NCI-H460 (cell line): ENCODE measurements at regions not wholly inside any gene's neighbourhood (a gene's known extent, or its start where the extent isn't known, plus 50 kb on each side); places are given as distances from the start of the nearest gene placed in this dataset.

ENCODE experiments used
- DNase-seq: peaks from one replicate; pipeline ENCODE4 v3.0.0-alpha.2; 2016; ENCODE audit warnings: low read depth; ENCODE audit errors: extremely low read depth

DNA sequence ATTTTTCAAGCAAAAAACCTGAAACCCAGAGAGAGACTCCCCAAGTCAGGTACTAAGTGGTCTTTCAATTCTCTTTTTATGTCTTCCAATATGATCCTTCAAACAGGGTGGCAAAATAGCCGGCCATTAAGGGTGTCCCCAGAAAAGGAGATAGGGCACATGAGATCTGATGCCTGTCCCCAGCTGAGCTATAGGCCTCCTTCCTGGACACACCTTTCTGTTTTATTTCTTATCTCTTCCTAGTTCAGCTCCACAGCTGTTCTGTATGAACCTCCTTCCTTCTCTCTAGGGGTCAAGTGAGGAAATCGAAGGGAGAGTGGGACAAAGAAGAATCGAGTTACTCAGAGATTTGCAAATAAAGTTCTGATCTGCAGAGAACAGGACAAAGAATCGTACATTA lies 112.4 kb upstream of the ATP1A1 start:
- no peak for DNase-seq

- DNase-seq, result no peak
Measured at GRCh38 chr1:116261227-116261626, 111.8 kb upstream of the ATP1A1 start.

- no peak for DNase-seq
Measured at GRCh38 chr1:116262207-116262994, 110.6 kb upstream of the ATP1A1 start.

DNA sequence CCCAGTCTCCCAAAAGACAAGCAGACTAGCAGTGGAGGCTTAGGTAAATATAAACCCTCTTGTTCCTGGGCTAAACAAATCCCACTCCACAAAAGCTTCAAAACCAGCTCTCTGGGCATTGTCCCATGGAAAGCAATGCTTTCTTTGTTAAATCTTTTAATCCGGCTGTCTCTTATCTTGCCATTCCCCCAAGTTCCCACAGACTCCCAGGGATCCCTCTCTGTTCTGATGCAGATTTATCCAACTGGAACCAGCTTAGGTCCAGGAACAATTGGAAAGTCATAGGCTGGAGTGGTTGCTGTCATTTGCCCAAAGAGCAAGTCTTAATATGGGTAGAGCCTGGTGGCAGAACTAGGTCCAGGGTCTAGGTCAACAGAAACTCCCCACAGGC lies 110.1 kb upstream of the ATP1A1 start:
- DNase-seq, result no peak

- DNase-seq, result no peak
Measured at GRCh38 chr1:116265931-116266863, 106.8 kb upstream of the ATP1A1 start.

GRCh38 chr1:116266864-116267212 lies 106.2 kb upstream of the ATP1A1 start:
- no peak for DNase-seq

- DNase-seq, result peak; percentile 36
Measured at GRCh38 chr1:116268211-116268610, 104.8 kb upstream of the ATP1A1 start.

DNA sequence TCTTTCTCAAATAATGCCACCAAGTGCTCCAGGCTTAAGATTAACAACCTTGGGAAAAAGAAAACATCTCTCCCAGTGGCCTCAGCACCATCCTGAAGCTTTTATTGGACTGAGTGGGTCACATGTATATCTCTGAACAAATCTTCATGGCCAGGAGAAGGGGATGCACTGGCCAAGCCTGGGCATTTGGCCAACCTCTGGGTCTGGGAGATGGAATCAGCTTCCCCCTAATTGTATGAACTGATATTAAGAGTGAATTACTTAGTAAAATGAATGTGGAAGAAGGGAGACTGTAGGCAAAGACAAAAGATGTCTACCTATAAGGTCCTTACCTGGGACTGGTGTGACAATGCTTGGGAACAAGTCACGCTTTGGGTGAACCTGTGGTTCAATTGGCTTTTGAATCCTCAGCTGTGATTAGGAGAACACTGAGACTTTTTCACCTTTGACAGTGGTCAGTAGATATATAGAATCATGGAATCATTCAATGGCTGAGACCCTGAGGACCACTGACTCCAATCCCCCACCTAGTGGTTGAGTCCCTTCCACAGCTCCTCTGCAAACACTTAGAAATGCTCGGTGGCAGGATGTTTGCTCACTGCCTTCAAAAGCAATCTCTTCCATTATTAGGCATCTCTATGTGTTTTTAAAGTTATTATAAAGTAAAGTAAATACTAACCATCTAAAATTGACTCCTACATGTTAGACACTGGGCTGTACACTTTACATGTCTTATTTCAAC lies 102.6 kb upstream of the ATP1A1 start:
- no peak for DNase-seq

DNA sequence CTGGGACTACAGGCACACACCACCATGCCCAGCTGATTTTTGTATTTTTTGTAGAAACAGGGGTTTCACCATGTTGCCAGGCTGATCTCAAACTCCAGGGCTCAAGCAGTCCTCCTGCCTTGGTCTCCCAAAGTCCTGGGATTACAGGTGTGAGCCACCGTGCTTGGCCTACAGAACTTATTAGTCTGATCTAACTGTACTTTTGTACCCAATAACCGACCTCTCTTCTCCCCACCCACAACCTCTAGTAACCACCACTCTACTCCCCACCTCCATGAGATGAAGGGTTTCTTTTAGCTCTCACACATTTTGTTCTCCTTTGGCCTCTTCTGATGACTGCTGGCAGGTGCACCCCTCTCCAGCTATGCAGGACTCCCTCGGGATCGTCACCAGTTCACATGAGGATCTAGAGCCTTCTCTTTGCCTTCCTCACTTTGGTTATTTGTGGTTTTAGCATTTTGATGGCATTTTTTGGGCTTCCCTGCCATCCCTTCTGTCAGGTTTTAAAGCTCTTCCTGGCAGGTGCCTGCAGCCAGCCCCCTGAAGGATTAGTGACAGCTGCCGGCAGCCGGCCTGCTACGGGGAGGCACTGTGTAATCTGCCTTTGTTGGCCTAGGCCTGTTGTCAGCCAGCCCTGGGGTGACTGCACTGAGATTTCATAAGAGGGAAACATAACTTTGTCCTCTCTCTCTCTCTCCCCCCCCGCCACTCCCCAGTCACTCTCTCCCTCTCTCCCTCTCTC lies 99.8 kb upstream of the ATP1A1 start:
- no peak for DNase-seq

DNA sequence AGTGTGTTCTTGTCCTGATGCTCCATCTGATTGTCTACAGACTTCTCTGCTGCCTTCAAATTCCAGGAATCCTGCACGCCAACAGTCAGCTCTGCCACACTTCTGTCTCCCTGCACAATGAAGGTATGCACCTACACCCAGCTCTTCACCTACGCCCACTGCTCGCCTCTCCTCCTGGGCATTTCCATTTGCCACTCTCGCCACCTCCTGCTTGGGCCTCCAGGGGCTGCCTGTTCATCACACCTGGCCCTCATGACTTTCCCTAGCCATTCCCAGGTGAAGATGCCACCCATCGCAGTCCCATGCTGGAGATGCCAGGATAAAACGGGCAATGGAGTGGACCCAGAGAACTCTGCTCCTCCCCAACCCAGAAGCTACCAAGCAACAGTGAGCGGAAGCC lies 96.5 kb upstream of the ATP1A1 start:
- DNase-seq, result no peak

GRCh38 chr1:116277840-116278540 lies 95.1 kb upstream of the ATP1A1 start:
- no peak for DNase-seq

DNA sequence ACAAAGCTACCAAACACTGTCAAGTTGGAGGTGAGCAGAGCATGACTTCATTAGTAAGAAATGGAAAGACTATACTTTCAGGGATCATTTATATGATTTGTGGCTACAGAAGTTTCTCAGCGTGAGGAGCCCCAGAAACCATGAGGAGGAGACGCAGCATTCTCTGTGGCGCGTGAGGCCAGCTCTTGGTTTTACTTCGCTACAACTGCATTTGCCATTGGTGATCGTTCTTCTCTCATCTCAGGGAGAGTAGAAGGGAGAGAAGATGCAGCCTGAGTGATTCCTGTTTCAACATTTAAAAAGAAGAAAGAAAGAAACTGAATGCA lies 94.5 kb upstream of the ATP1A1 start:
- no peak for DNase-seq

- DNase-seq, result no peak
Measured at GRCh38 chr1:116279715-116280114, 93.3 kb upstream of the ATP1A1 start.

GRCh38 chr1:116284819-116285390 lies 88.1 kb upstream of the ATP1A1 start:
- DNase-seq, result no peak

DNA sequence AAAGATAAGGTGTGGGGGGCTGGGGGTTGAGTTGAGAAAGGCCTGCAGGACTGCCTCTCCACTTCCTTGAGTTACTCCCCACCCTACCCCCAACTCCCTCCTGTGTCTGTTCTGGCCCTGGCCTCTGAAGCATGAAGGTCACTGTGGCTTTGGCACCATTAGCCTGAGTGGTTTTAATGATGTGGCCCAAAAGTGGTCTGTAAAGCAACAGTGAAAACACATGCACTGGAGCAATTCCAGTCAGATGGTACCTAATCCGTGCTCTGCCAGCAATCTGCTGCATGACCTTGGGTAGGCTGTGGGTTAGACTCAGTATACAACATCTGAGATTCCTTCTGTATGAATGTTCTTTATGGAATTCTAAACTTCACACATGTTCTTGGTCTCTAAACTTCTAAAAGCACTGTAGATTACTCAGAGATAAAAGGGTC lies 86.5 kb upstream of the ATP1A1 start:
- no peak for DNase-seq

GRCh38 chr1:116287341-116288200 lies 85.5 kb upstream of the ATP1A1 start:
- no peak for DNase-seq

- no peak for DNase-seq
Measured at GRCh38 chr1:116288201-116288598, 84.8 kb upstream of the ATP1A1 start.

DNA sequence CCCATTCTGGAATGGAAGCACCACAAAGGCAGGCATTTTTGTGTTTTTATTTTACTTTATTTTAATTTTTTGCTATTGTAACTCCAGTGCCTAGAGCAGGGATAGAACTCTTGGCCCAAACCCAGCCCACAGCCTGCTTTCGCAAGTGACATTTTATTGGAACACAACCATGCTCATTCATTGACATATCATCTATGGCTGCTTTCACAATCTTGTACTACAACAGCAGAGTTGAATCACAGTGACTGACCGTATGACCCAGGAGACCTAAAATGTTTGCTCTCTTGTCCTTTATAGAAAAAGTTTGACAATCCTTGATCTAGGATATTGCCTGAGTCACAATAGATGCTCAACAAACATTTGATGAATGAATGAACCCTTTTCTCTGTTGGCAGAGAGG lies 83.9 kb upstream of the ATP1A1 start:
- no peak for DNase-seq
